HEK293T (cell line): ENCODE measurements at regions not wholly inside any gene's neighbourhood (a gene's known extent, or its start where the extent isn't known, plus 50 kb on each side); places are given as distances from the start of the nearest gene placed in this dataset.

Experiments used
- CTCF ChIA-PET: fragments of 350-600 bp; formaldehyde crosslinking; extraction: SDS; loops from one replicate; lab custom pipeline; 2021; ENCODE audit warnings: antibody characterized with exemption, inconsistent platforms; lab: Yijun Ruan, JAX
- POLR2A ChIA-PET: fragments of 350-600 bp; formaldehyde crosslinking; extraction: SDS; loops from one replicate; lab custom pipeline; 2020; ENCODE audit warnings: antibody characterized with exemption, inconsistent platforms; lab: Yijun Ruan, JAX
- DNase-seq: peaks from one replicate; pipeline ENCODE4 v3.0.0; 2012; ENCODE audit warnings: mixed read lengths; ENCODE audit errors: extremely low spot score
- ARNT ChIP-seq: fragments of 450-650 bp; IDR thresholded peaks from 2 replicates; pipeline ENCODE4 v1.6.1; 2017; ENCODE audit warnings: mild to moderate bottlenecking
- BHLHE40 ChIP-seq: fragments of 450-650 bp; IDR thresholded peaks from 2 replicates; pipeline ENCODE4 v1.6.1; 2016; ENCODE audit warnings: mild to moderate bottlenecking, moderate library complexity, borderline replicate concordance
- CTBP1 ChIP-seq: fragments of 450-650 bp; IDR thresholded peaks from 2 replicates; pipeline ENCODE4 v1.6.1; 2016; ENCODE audit warnings: borderline replicate concordance
- ELF4 ChIP-seq: fragments of 450-650 bp; IDR thresholded peaks from 2 replicates; pipeline ENCODE4 v1.6.1; 2017; ENCODE audit warnings: antibody characterized with exemption
- FOXA1 ChIP-seq: fragments of 450-650 bp; IDR thresholded peaks from 2 replicates; pipeline ENCODE4 v1.6.1; 2016; ENCODE audit warnings: mild to moderate bottlenecking
- FOXK2 ChIP-seq: fragments of 450-650 bp; IDR thresholded peaks from 2 replicates; pipeline ENCODE4 v1.6.1; 2016; ENCODE audit warnings: mild to moderate bottlenecking
- FOXM1 ChIP-seq: fragments of 450-650 bp; IDR thresholded peaks from 2 replicates; pipeline ENCODE4 v1.6.1; 2017; ENCODE audit warnings: mild to moderate bottlenecking, borderline replicate concordance
- HDGF ChIP-seq: fragments of 450-650 bp; IDR thresholded peaks from 2 replicates; pipeline ENCODE4 v1.6.1; 2017; ENCODE audit warnings: antibody characterized with exemption, borderline replicate concordance
- L3MBTL2 ChIP-seq: fragments of 450-650 bp; conservative IDR thresholded peaks from 2 replicates; pipeline ENCODE4 v1.6.1; 2016; ENCODE audit warnings: mild to moderate bottlenecking
- LEF1 ChIP-seq: fragments of 450-650 bp; IDR thresholded peaks from 2 replicates; pipeline ENCODE4 v1.6.1; 2017; ENCODE audit warnings: mild to moderate bottlenecking, borderline replicate concordance
- NFRKB ChIP-seq: fragments of 450-650 bp; IDR thresholded peaks from 2 replicates; pipeline ENCODE4 v1.6.1; 2016; ENCODE audit warnings: mild to moderate bottlenecking, moderate library complexity
- SP1 ChIP-seq: fragments of 450-650 bp; IDR thresholded peaks from 2 replicates; pipeline ENCODE4 v1.6.1; 2017
- SUZ12 ChIP-seq: fragments of 450-650 bp; IDR thresholded peaks from 2 replicates; pipeline ENCODE4 v1.6.1; 2016; ENCODE audit warnings: mild to moderate bottlenecking
- TARDBP ChIP-seq: fragments of 450-650 bp; IDR thresholded peaks from 2 replicates; pipeline ENCODE4 v1.6.1; 2016
- ZNF384 ChIP-seq: fragments of 450-650 bp; IDR thresholded peaks from 2 replicates; pipeline ENCODE4 v1.6.1; 2016
- TF ChIP-seq, protein P1 (sequence below): fragments of 450-650 bp; IDR thresholded peaks from 2 replicates; pipeline ENCODE4 v1.6.1; 2016

DNA sequence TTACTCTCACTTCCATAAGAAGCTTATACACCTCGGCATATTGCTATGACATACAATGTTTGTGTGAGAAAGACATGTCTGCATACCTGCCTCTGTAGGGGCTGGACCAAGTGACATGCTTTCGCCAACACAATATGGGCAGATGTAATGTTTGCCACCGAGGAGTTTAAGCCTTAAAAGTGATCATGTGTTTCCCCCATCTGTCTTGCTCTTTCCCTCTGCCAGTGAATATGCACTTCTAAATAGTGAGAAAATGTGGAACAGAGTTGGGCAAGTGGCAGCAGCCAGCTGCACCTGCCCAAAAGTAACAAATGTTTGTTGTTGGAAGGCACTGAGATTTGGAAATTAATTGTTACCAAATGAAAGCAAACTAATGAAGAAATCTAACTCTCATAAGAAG is 274.8 kb upstream of the BTBD3 start:
- ChIA-PET POLR2A (no interaction called here), CTCF (no interaction called here)
- no peak for DNase-seq
- TF ChIP-seq SUZ12 (no peak), SP1 (no peak), LEF1 (no peak), FOXK2 (no peak), NFRKB (no peak)
- TF ChIP-seq, protein P1, sequence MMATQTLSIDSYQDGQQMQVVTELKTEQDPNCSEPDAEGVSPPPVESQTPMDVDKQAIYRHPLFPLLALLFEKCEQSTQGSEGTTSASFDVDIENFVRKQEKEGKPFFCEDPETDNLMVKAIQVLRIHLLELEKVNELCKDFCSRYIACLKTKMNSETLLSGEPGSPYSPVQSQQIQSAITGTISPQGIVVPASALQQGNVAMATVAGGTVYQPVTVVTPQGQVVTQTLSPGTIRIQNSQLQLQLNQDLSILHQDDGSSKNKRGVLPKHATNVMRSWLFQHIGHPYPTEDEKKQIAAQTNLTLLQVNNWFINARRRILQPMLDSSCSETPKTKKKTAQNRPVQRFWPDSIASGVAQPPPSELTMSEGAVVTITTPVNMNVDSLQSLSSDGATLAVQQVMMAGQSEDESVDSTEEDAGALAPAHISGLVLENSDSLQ: no peak

DNA sequence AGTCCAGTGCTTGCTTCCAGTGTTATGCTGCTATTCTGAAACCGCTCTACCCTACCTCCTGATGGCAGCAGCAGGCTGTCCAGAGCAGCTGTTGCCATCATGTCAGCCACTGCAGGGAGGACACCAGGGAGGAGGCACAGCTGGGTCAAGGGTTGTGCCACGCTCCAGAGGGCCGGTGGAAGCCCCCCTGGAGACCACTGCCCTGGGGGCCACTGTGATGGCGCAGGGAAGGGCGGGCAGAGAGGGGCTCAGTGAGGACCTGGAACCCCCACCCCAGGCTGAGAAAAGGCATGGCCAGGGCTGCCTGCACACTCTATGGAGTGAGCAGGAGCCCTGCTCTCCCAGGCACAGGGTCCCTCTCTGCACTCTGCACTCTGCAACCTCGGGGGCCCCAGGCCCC is 271.3 kb upstream of the BTBD3 start:
- no peak for DNase-seq
- CTCF ChIA-PET: no interaction called here
- TF ChIP-seq LEF1: no peak
- no peak for TF ChIP-seq SP1
- no peak for TF ChIP-seq ARNT
- POLR2A ChIA-PET: no interaction called here

DNA sequence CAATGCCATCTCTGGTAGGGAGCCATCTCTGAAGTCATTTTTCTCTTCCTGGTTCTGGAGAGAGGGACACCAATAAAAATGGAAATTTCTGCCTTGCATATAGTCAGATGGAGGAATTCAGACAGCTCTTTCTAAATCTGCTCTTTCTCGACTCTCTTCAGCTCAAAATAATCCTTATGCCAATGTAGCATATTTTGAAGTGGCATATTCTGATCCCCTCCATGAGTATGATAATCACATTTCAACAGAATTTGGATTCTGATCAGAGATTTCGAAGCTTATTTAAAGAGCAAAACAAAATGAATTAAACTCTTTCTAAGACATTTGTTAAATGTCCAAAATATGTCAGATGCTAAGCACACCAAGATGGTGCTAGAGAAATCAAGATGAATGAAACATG is 267.1 kb upstream of the BTBD3 start:
- TF ChIP-seq ELF4: no peak
- no peak for TF ChIP-seq FOXM1
- TF ChIP-seq CTBP1: no peak
- TF ChIP-seq, protein P1: no peak
- no peak for TF ChIP-seq TARDBP
- POLR2A ChIA-PET: no interaction called here
- no peak for DNase-seq
- CTCF ChIA-PET: no interaction called here

DNA sequence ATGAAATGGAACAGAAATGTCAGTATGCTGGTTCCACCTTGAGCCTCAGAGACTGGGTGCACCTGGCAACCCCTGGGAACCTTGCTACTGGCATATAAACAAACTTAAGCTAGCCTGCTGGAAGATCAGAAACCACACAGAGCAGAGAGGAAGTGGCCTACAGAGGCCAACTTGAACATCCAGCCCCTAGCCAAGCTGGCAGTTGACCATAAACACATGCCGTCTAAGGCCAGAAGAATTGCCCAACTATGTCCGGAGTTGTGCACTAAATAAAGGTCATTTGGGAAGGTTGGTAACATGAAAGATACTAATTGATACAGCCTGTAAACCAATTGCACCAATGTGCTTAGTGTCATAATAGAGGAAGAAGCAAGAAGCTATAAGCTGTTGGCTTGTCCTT is 266.6 kb upstream of the BTBD3 start:
- ChIA-PET CTCF (interaction anchor here (0.6 to 0.7 kb wide), 2 partner anchors 706 to 1588 kb away, joined by 3 to 4 read pairs; no protein-coding TSS in a partner anchor), POLR2A (no interaction called here)
- no peak for DNase-seq
- TF ChIP-seq SP1 (no peak), CTBP1 (no peak), TARDBP (no peak), BHLHE40 (no peak), HDGF (no peak)
- TF ChIP-seq, protein P1: no peak

DNA sequence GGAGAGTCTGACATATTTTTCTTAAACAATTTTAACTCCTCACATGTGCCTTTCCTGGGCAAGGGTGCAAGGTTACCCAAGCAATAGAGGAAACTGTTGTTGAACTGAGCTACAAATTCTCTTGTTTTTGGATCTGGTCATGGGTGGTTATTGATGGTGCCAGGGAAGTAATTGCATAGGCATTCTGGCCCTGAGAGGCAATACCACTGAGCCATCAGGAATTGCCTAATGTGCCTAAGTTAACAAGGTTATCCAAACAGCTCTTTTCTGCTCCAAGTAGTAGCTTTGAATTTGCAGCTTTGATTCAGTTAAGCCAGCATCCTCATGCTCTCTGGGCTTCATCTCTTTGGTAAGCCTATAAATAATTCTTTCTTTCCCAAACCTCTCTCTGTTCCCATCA is 266.0 kb upstream of the BTBD3 start:
- no peak for DNase-seq
- CTCF ChIA-PET: interaction anchor here (0.6 to 0.7 kb wide), 2 partner anchors 706 to 1588 kb away, joined by 3 to 4 read pairs; no protein-coding TSS in a partner anchor
- POLR2A ChIA-PET: no interaction called here

DNA sequence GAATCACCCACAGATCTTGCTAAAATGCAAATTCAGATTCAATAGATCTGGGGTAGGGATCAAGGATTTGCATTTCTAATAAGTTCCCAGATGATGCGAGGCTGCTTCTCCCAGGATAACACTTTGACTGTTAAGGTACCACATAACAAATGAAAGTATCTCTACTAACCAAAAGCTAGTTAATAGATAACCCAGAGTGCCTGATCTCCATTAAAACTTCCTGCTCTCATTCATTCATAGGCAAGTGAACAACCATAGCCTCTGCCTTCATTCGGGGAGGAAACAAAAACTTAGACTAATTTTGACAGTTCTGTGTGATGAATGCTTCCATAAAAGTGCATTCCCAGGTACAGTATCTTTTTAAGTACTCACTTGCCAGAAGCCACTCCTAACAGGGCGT is 265.6 kb upstream of the BTBD3 start:
- POLR2A ChIA-PET: no interaction called here
- TF ChIP-seq LEF1 (no peak), ELF4 (no peak), NFRKB (no peak), SP1 (no peak), HDGF (no peak), FOXK2 (no peak), SUZ12 (no peak), TARDBP (no peak), FOXA1 (no peak), ZNF384 (no peak), CTBP1 (no peak), FOXM1 (no peak), BHLHE40 (no peak), ARNT (no peak), L3MBTL2 (no peak)
- TF ChIP-seq, protein P1: no peak
- CTCF ChIA-PET: no interaction called here
- no peak for DNase-seq

More for the DNA sequence above, 266.0 kb upstream of the BTBD3 start:
- no peak for TF ChIP-seq FOXK2
- TF ChIP-seq NFRKB: no peak
- no peak for TF ChIP-seq SP1
- TF ChIP-seq ZNF384: no peak
- TF ChIP-seq, protein P1: no peak
- no peak for TF ChIP-seq TARDBP
- TF ChIP-seq BHLHE40: no peak
- TF ChIP-seq FOXA1: no peak
- no peak for TF ChIP-seq SUZ12
- TF ChIP-seq HDGF: no peak
- no peak for TF ChIP-seq FOXM1
- TF ChIP-seq L3MBTL2: no peak
- TF ChIP-seq CTBP1: no peak
- TF ChIP-seq ELF4: no peak
- no peak for TF ChIP-seq ARNT
- no peak for TF ChIP-seq LEF1
